Activated CD4-positive, alpha-beta memory T cell treated with anti-CD3 and anti-CD28 coated beads, Interleukin-2, amount 10 ng/mL, durations not matched to agents 7 days and 5 days (primary cell): ENCODE measurements at regions not wholly inside any gene's neighbourhood (a gene's known extent, or its start where the extent isn't known, plus 50 kb on each side); places are given as distances from the start of the nearest gene placed in this dataset.

Experiments used
- CTCF ChIA-PET: fragments of 350-600 bp; sonication (Branson Sonifier 250); formaldehyde crosslinking; loops from one replicate; lab custom pipeline; 2021; ENCODE audit warnings: antibody characterized with exemption, inconsistent platforms; lab: Charles Lee
- POLR2A ChIA-PET: fragments of 350-600 bp; sonication (Branson Sonifier 250); formaldehyde crosslinking; loops from one replicate; lab custom pipeline; 2021; ENCODE audit warnings: antibody characterized with exemption; lab: Charles Lee
- DNase-seq: peaks from one replicate; pipeline ENCODE4 v3.0.0-alpha.2; 2020
- H3K27ac Mint-ChIP-seq: one replicate; pipeline ENCODE4 v1.8.0; 2021; ENCODE audit warnings: mild to moderate bottlenecking, mixed read lengths
- H3K27me3 Mint-ChIP-seq: one replicate; pipeline ENCODE4 v1.8.0; 2021; ENCODE audit warnings: mixed read lengths
- H3K36me3 Mint-ChIP-seq: one replicate; pipeline ENCODE4 v1.8.0; 2021; ENCODE audit warnings: low read depth, mixed read lengths
- H3K4me1 Mint-ChIP-seq: one replicate; pipeline ENCODE4 v1.8.0; 2021; ENCODE audit warnings: mixed read lengths
- H3K4me3 Mint-ChIP-seq: one replicate; pipeline ENCODE4 v1.8.0; 2021; ENCODE audit warnings: mild to moderate bottlenecking, mixed read lengths
- H3K9me3 Mint-ChIP-seq: one replicate; pipeline ENCODE4 v1.8.0; 2021; ENCODE audit warnings: mixed read lengths

GRCh38 chr6:78598966-78599365, 268.4 kb upstream of the IRAK1BP1 start:
- Mint-ChIP-seq H3K27me3 (no peaks in the 10 kb centered on the region), H3K36me3 (no peaks in the 10 kb centered on the region), H3K4me3 (no peak overlapping the region), H3K9me3 (no peaks in the 10 kb centered on the region), H3K27ac (no peak overlapping the region), H3K4me1 (no peaks in the 10 kb centered on the region)
- ChIA-PET POLR2A (no interaction called here), CTCF (interaction anchor here (0.7 to 1.1 kb wide), 2 partner anchors 9 to 11 kb away, joined by 3 read pairs; no protein-coding TSS in a partner anchor)
- DNase-seq = no peak

- H3K27me3 Mint-ChIP-seq = no peaks in the 10 kb centered on the region
- no peak for DNase-seq
- H3K27ac Mint-ChIP-seq = no peak overlapping the region
- CTCF ChIA-PET = no interaction called here
- POLR2A ChIA-PET = no interaction called here
- H3K4me3 Mint-ChIP-seq = no peak overlapping the region
- H3K4me1 Mint-ChIP-seq = no peaks in the 10 kb centered on the region
- H3K9me3 Mint-ChIP-seq = no peaks in the 10 kb centered on the region
- H3K36me3 Mint-ChIP-seq = no peaks in the 10 kb centered on the region
Measured at GRCh38 chr6:78599526-78599925, 267.8 kb upstream of the IRAK1BP1 start.

GRCh38 chr6:78605909-78606446, 261.4 kb upstream of the IRAK1BP1 start:
- no peak for DNase-seq
- ChIA-PET POLR2A (no interaction called here), CTCF (no interaction called here)
- H3K36me3 Mint-ChIP-seq = no peaks in the 10 kb centered on the region
- no peaks in the 10 kb centered on the region for H3K9me3 Mint-ChIP-seq
- no peak overlapping the region for H3K4me3 Mint-ChIP-seq
- H3K4me1 Mint-ChIP-seq = no peaks in the 10 kb centered on the region
- H3K27ac Mint-ChIP-seq = no peak overlapping the region
- no peaks in the 10 kb centered on the region for H3K27me3 Mint-ChIP-seq

- Mint-ChIP-seq H3K4me3 (no peak overlapping the region), H3K27me3 (no peaks in the 10 kb centered on the region), H3K36me3 (no peaks in the 10 kb centered on the region), H3K27ac (no peak overlapping the region), H3K4me1 (no peaks in the 10 kb centered on the region), H3K9me3 (no peaks in the 10 kb centered on the region)
- ChIA-PET POLR2A (no interaction called here), CTCF (interaction anchor here (0.5 kb wide), 1 partner anchor 8 kb away, joined by 3 read pairs; no protein-coding TSS in a partner anchor)
- DNase-seq = no peak
Measured at GRCh38 chr6:78607189-78607588, 260.2 kb upstream of the IRAK1BP1 start.

GRCh38 chr6:78611102-78611620, 256.2 kb upstream of the IRAK1BP1 start:
- ChIA-PET CTCF (interaction anchor here (1.0 to 1.6 kb wide), 4 partner anchors 8 to 199 kb away, joined by 3 to 4 read pairs (median 3); no protein-coding TSS in a partner anchor), POLR2A (no interaction called here)
- Mint-ChIP-seq H3K36me3 (no peaks in the 10 kb centered on the region), H3K4me3 (no peak overlapping the region), H3K27ac (no peak overlapping the region), H3K27me3 (no peaks in the 10 kb centered on the region), H3K4me1 (no peaks in the 10 kb centered on the region), H3K9me3 (no peaks in the 10 kb centered on the region)
- DNase-seq = no peak

- POLR2A ChIA-PET = no interaction called here
- H3K27ac Mint-ChIP-seq = no peak overlapping the region
- CTCF ChIA-PET = interaction anchor here (0.6 kb wide), 1 partner anchor 90 kb away, joined by 3 read pairs; no protein-coding TSS in a partner anchor
Measured at GRCh38 chr6:78611886-78612480, 255.4 kb upstream of the IRAK1BP1 start.

GRCh38 chr6:78614961-78615360, 252.4 kb upstream of the IRAK1BP1 start:
- no peaks in the 10 kb centered on the region for H3K9me3 Mint-ChIP-seq

More at GRCh38 chr6:78611886-78612480, 255.4 kb upstream of the IRAK1BP1 start:
- Mint-ChIP-seq H3K27me3 (no peaks in the 10 kb centered on the region), H3K4me3 (no peak overlapping the region), H3K4me1 (no peaks in the 10 kb centered on the region), H3K36me3 (no peaks in the 10 kb centered on the region), H3K9me3 (no peaks in the 10 kb centered on the region)
- no peak for DNase-seq

GRCh38 chr6:78615430-78615904, 251.9 kb upstream of the IRAK1BP1 start:
- no peaks in the 10 kb centered on the region for H3K27me3 Mint-ChIP-seq
- CTCF ChIA-PET = no interaction called here
- no peaks in the 10 kb centered on the region for H3K36me3 Mint-ChIP-seq
- no peak overlapping the region for H3K27ac Mint-ChIP-seq
- no peaks in the 10 kb centered on the region for H3K4me1 Mint-ChIP-seq
- no peaks in the 10 kb centered on the region for H3K9me3 Mint-ChIP-seq
- DNase-seq = no peak
- H3K4me3 Mint-ChIP-seq = no peak overlapping the region
- POLR2A ChIA-PET = no interaction called here

More at GRCh38 chr6:78614961-78615360, 252.4 kb upstream of the IRAK1BP1 start:
- no peaks in the 10 kb centered on the region for H3K27me3 Mint-ChIP-seq
- ChIA-PET CTCF (no interaction called here), POLR2A (no interaction called here)
- no peaks in the 10 kb centered on the region for H3K36me3 Mint-ChIP-seq
- H3K4me1 Mint-ChIP-seq = no peaks in the 10 kb centered on the region
- no peak overlapping the region for H3K4me3 Mint-ChIP-seq
- no peak overlapping the region for H3K27ac Mint-ChIP-seq
- DNase-seq = no peak

- CTCF ChIA-PET = interaction anchor here (1.3 kb wide), 1 partner anchor 9 kb away, joined by 3 read pairs; no protein-coding TSS in a partner anchor
- H3K36me3 Mint-ChIP-seq = no peaks in the 10 kb centered on the region
- no peak for DNase-seq
- POLR2A ChIA-PET = no interaction called here
- H3K27ac Mint-ChIP-seq = no peak overlapping the region
- no peaks in the 10 kb centered on the region for H3K27me3 Mint-ChIP-seq
- H3K4me3 Mint-ChIP-seq = no peak overlapping the region
- no peaks in the 10 kb centered on the region for H3K4me1 Mint-ChIP-seq
- no peaks in the 10 kb centered on the region for H3K9me3 Mint-ChIP-seq
Measured at GRCh38 chr6:78618970-78619369, 248.4 kb upstream of the IRAK1BP1 start.

GRCh38 chr6:78623554-78623953, 243.8 kb upstream of the IRAK1BP1 start:
- ChIA-PET POLR2A (no interaction called here), CTCF (no interaction called here)
- H3K4me1 Mint-ChIP-seq = no peaks in the 10 kb centered on the region
- no peaks in the 10 kb centered on the region for H3K36me3 Mint-ChIP-seq
- H3K9me3 Mint-ChIP-seq = no peaks in the 10 kb centered on the region
- H3K27ac Mint-ChIP-seq = no peak overlapping the region
- DNase-seq = no peak
- H3K4me3 Mint-ChIP-seq = no peak overlapping the region
- no peaks in the 10 kb centered on the region for H3K27me3 Mint-ChIP-seq

- no peak overlapping the region for H3K27ac Mint-ChIP-seq
- DNase-seq = no peak
- H3K4me3 Mint-ChIP-seq = no peak overlapping the region
- H3K27me3 Mint-ChIP-seq = no peaks in the 10 kb centered on the region
- ChIA-PET POLR2A (no interaction called here), CTCF (no interaction called here)
- H3K36me3 Mint-ChIP-seq = no peaks in the 10 kb centered on the region
- H3K9me3 Mint-ChIP-seq = peaks cover 2% of the 10 kb centered on the region
- H3K4me1 Mint-ChIP-seq = no peaks in the 10 kb centered on the region
Measured at GRCh38 chr6:78629154-78629721, 238.1 kb upstream of the IRAK1BP1 start.

- no peak overlapping the region for H3K27ac Mint-ChIP-seq
- peaks cover 2% of the 10 kb centered on the region for H3K9me3 Mint-ChIP-seq
- H3K36me3 Mint-ChIP-seq = no peaks in the 10 kb centered on the region
- no peak for DNase-seq
- ChIA-PET POLR2A (no interaction called here), CTCF (no interaction called here)
- H3K4me3 Mint-ChIP-seq = no peak overlapping the region
- H3K4me1 Mint-ChIP-seq = no peaks in the 10 kb centered on the region
- H3K27me3 Mint-ChIP-seq = no peaks in the 10 kb centered on the region
Measured at GRCh38 chr6:78629836-78630235, 237.5 kb upstream of the IRAK1BP1 start.

- no peak for DNase-seq
- Mint-ChIP-seq H3K4me1 (no peaks in the 10 kb centered on the region), H3K9me3 (peaks cover 2% of the 10 kb centered on the region), H3K27me3 (no peaks in the 10 kb centered on the region), H3K27ac (no peak overlapping the region), H3K36me3 (no peaks in the 10 kb centered on the region), H3K4me3 (no peak overlapping the region)
- CTCF ChIA-PET = no interaction called here
- POLR2A ChIA-PET = no interaction called here
Measured at GRCh38 chr6:78631976-78632375, 235.4 kb upstream of the IRAK1BP1 start.
